ENCODE measurements at regions not wholly inside any gene's neighbourhood (a gene's known extent, or its start where the extent isn't known, plus 50 kb on each side); places are given as distances from the start of the nearest gene placed in this dataset.

GRCh38 chr12:73906757-73907156 is 630.9 kb upstream of the ATXN7L3B start (continued):
- TF ChIP-seq BCL3 (IDR thresholded peaks at IDR 0.05), result no peak
- no peak for TF ChIP-seq SMC3 (IDR thresholded peaks at IDR 0.05)
- no peak for TF ChIP-seq EHMT2 (IDR thresholded peaks at IDR 0.05; ENCODE audit: low read depth)

- H3K4me2 ChIP-seq, result 0 out of 3 replicates have a peak overlapping the region, but pooled peaks have one; percentile 7
- no peak for FAIRE-seq
- H3K4me3 ChIP-seq, result no peak overlapping the region
- H3K4me1 ChIP-seq, result no peaks in the 10 kb centered on the region
- DNase-seq (ENCODE audit: low read depth in 1 of 2, low spot score in 1 of 2), result peak in 1 of 2 experiments; percentile 55
- CTCF ChIA-PET, result interaction anchor here (0.6 to 2.3 kb wide), 21 partner anchors 10 to 484 kb away, joined by 3 to 19 read pairs (median 4); no protein-coding TSS in a partner anchor
- no peaks in the 10 kb centered on the region for H3K9me3 ChIP-seq
- 6% methylated on average over 1 of the region's 1 CpG for WGBS (ENCODE audit: missing lambda C conversion rate)
- POLR2A ChIA-PET, result interaction anchor here (1.1 kb wide), 1 partner anchor 108 kb away, joined by 3 read pairs; no protein-coding TSS in a partner anchor
- ATAC-seq, result peak; percentile 83 to 86
- no peak overlapping the region for H3K27ac ChIP-seq
- TF ChIP-seq JUNB (IDR thresholded peaks at IDR 0.05) (no peak), FOSL2 (IDR thresholded peaks at IDR 0.05) (no peak), FOSL2 (CRISPR knock-in tag; IDR thresholded peaks at IDR 0.05) (no peak), ATOH8 (CRISPR knock-in tag; IDR thresholded peaks at IDR 0.05; ENCODE audit: low read depth) (no peak), RAD21 (conservative IDR thresholded peaks at IDR 0.05 in 1 of 2, IDR thresholded peaks at IDR 0.05 in 1 of 2) (peak; percentile 74 to 79), HOXB5 (CRISPR knock-in tag; IDR thresholded peaks at IDR 0.05) (no peak), RCOR1 (IDR thresholded peaks at IDR 0.05; ENCODE audit: low read depth, low read length) (no peak), ZSCAN20 (CRISPR knock-in tag; IDR thresholded peaks at IDR 0.05) (no peak), SMC3 (IDR thresholded peaks at IDR 0.05) (peak; percentile 81), CTCF (IDR thresholded peaks at IDR 0.05) (peak; percentile 80), POLR2A (IDR thresholded peaks at IDR 0.05; ENCODE audit: low read length) (no peak), HOXB13 (CRISPR knock-in tag; IDR thresholded peaks at IDR 0.05; ENCODE audit: low read depth) (no peak), EHF (CRISPR knock-in tag; IDR thresholded peaks at IDR 0.05) (no peak)
These were observed 601.8 kb upstream of the ATXN7L3B start for GRCh38 chr12:73935817-73936216.

GRCh38 chr12:73947326-73948026 is 590.2 kb upstream of the ATXN7L3B start:
- DNase-seq (ENCODE audit: low read depth in 1 of 2, low spot score in 1 of 2), result no peak
- no peak for FAIRE-seq
- TF ChIP-seq NPAS2 (CRISPR knock-in tag; IDR thresholded peaks at IDR 0.05; ENCODE audit: borderline replicate concordance), result no peak
- no peak for TF ChIP-seq ZNF302 (CRISPR knock-in tag; IDR thresholded peaks at IDR 0.05)
- no peak for TF ChIP-seq RCOR1 (IDR thresholded peaks at IDR 0.05; ENCODE audit: low read depth, low read length)
- no peak for TF ChIP-seq ZFP36 (IDR thresholded peaks at IDR 0.05; ENCODE audit: borderline replicate concordance, partially characterized antibody)
- TF ChIP-seq CHD2 (IDR thresholded peaks at IDR 0.05; ENCODE audit: low read length, partially characterized antibody), result no peak
- no peak for TF ChIP-seq FOSB (CRISPR knock-in tag; IDR thresholded peaks at IDR 0.05)
- no peak for TF ChIP-seq ESRRA (IDR thresholded peaks at IDR 0.05; ENCODE audit: borderline replicate concordance, low read length)
- no peak for TF ChIP-seq HDAC2 (IDR thresholded peaks at IDR 0.05)
- TF ChIP-seq EHMT2 (IDR thresholded peaks at IDR 0.05; ENCODE audit: low read depth), result no peak
- no peak for TF ChIP-seq TP53 (CRISPR knock-in tag; IDR thresholded peaks at IDR 0.05)
- no peak for TF ChIP-seq GATA3 (IDR thresholded peaks at IDR 0.05; ENCODE audit: borderline replicate concordance)
- TF ChIP-seq RFX5 (IDR thresholded peaks at IDR 0.05), result no peak
- no peak for TF ChIP-seq POLR2A (IDR thresholded peaks at IDR 0.05; ENCODE audit: low read length)
- TF ChIP-seq HEYL (CRISPR knock-in tag; IDR thresholded peaks at IDR 0.05), result no peak
- TF ChIP-seq MAX (IDR thresholded peaks at IDR 0.05), result no peak
- TF ChIP-seq SREBF2 (IDR thresholded peaks at IDR 0.05), result no peak
- TF ChIP-seq MAZ (IDR thresholded peaks at IDR 0.05; ENCODE audit: borderline replicate concordance, low read depth, low read length), result no peak
- no peak for TF ChIP-seq SMC3 (IDR thresholded peaks at IDR 0.05)
- TF ChIP-seq BCL3 (IDR thresholded peaks at IDR 0.05), result no peak
- no peak overlapping the region for H3K27ac ChIP-seq
- H3K4me3 ChIP-seq, result no peak overlapping the region
- no peak for ATAC-seq
- ChIA-PET POLR2A (no interaction called here), CTCF (interaction anchor here (0.9 to 1.2 kb wide), 2 partner anchors 12 to 468 kb away, joined by 3 to 6 read pairs; no protein-coding TSS in a partner anchor)
- H3K9me3 ChIP-seq, result no peaks in the 10 kb centered on the region
- WGBS (ENCODE audit: missing lambda C conversion rate), result 65% methylated on average over 8 of the region's 8 CpGs
- H3K4me1 ChIP-seq, result no peaks in the 10 kb centered on the region; the same call in 2 of the 3 replicates
- no peak overlapping the region for H3K4me2 ChIP-seq

All from A549 (cell line).